ENCODE measurements at regions not wholly inside any gene's neighbourhood (a gene's known extent, or its start where the extent isn't known, plus 50 kb on each side); places are given as distances from the start of the nearest gene placed in this dataset.

GRCh38 chr17:71922439-71922838 lies 198.4 kb upstream of the SOX9 start:
- TF ChIP-seq CTCF (IDR thresholded peaks at IDR 0.05) (no peak), POLR2A (IDR thresholded peaks at IDR 0.05) (no peak)
- intact Hi-C loops (cut with DNase I; ENCODE audit: low total_unique reads) = no loop called here
- Histone ChIP-seq H3K27me3 (no peaks in the 10 kb centered on the region), H3K27ac (no peak overlapping the region), H3K9me3 (no peaks in the 10 kb centered on the region), H3K4me3 (no peak overlapping the region), H3K36me3 (no peaks in the 10 kb centered on the region), H3K4me1 (no peaks in the 10 kb centered on the region)
- no peak for DNase-seq

- intact Hi-C loops (cut with DNase I; ENCODE audit: low total_unique reads) = no loop called here
These were observed 193.9 kb upstream of the SOX9 start for GRCh38 chr17:71926746-71927398.

GRCh38 chr17:71933306-71933705 lies 187.5 kb upstream of the SOX9 start:
- no peaks in the 10 kb centered on the region for H3K27me3 ChIP-seq
- no peak for DNase-seq
- no peaks in the 10 kb centered on the region for H3K4me1 ChIP-seq

More at GRCh38 chr17:71926746-71927398, 193.9 kb upstream of the SOX9 start:
- Histone ChIP-seq H3K27me3 (no peaks in the 10 kb centered on the region), H3K4me3 (no peak overlapping the region), H3K36me3 (no peaks in the 10 kb centered on the region), H3K9me3 (no peaks in the 10 kb centered on the region), H3K4me1 (no peaks in the 10 kb centered on the region), H3K27ac (no peak overlapping the region)
- DNase-seq = no peak
- TF ChIP-seq CTCF (IDR thresholded peaks at IDR 0.05) (no peak), POLR2A (IDR thresholded peaks at IDR 0.05) (no peak)

GRCh38 chr17:71934520-71934919 lies 186.3 kb upstream of the SOX9 start:
- DNase-seq = no peak
- Histone ChIP-seq H3K27ac (no peak overlapping the region), H3K4me3 (no peak overlapping the region), H3K27me3 (no peaks in the 10 kb centered on the region), H3K4me1 (no peaks in the 10 kb centered on the region), H3K36me3 (no peaks in the 10 kb centered on the region), H3K9me3 (no peaks in the 10 kb centered on the region)
- intact Hi-C loops (cut with DNase I; ENCODE audit: low total_unique reads) = no loop called here
- TF ChIP-seq CTCF (IDR thresholded peaks at IDR 0.05) (no peak), POLR2A (IDR thresholded peaks at IDR 0.05) (no peak)

More at GRCh38 chr17:71933306-71933705, 187.5 kb upstream of the SOX9 start:
- intact Hi-C loops (cut with DNase I; ENCODE audit: low total_unique reads) = no loop called here
- H3K9me3 ChIP-seq = no peaks in the 10 kb centered on the region
- no peak overlapping the region for H3K27ac ChIP-seq
- no peak overlapping the region for H3K4me3 ChIP-seq
- no peaks in the 10 kb centered on the region for H3K36me3 ChIP-seq
- TF ChIP-seq POLR2A (IDR thresholded peaks at IDR 0.05) (no peak), CTCF (IDR thresholded peaks at IDR 0.05) (no peak)

GRCh38 chr17:71935341-71935740 lies 185.5 kb upstream of the SOX9 start:
- Histone ChIP-seq H3K4me3 (no peak overlapping the region), H3K9me3 (no peaks in the 10 kb centered on the region), H3K4me1 (no peaks in the 10 kb centered on the region), H3K27me3 (no peaks in the 10 kb centered on the region), H3K27ac (no peak overlapping the region), H3K36me3 (no peaks in the 10 kb centered on the region)
- TF ChIP-seq POLR2A (IDR thresholded peaks at IDR 0.05) (no peak), CTCF (IDR thresholded peaks at IDR 0.05) (no peak)
- DNase-seq = no peak
- intact Hi-C loops (cut with DNase I; ENCODE audit: low total_unique reads) = no loop called here

All from uterus (tissue), 3 donors.